ENCODE measurements at regions not wholly inside any gene's neighbourhood (a gene's known extent, or its start where the extent isn't known, plus 50 kb on each side); places are given as distances from the start of the nearest gene placed in this dataset.

GRCh38 chr2:236654496-236654895 lies 84.9 kb downstream of the ACKR3 start:
- no peak for TF ChIP-seq CTCF (IDR thresholded peaks at IDR 0.05; ENCODE audit: low read depth, low read length, missing control alignments)
- DNase-seq (ENCODE audit: extremely low read depth, low read depth): no peak
- no peak overlapping the region for H3K4me3 ChIP-seq (replicated peaks; ENCODE audit: low read depth, low read length)

GRCh38 chr2:236656166-236656565 lies 86.5 kb downstream of the ACKR3 start:
- DNase-seq (ENCODE audit: extremely low read depth, low read depth): no peak
- TF ChIP-seq CTCF (IDR thresholded peaks at IDR 0.05; ENCODE audit: low read depth, low read length, missing control alignments): no peak
- no peak overlapping the region for H3K4me3 ChIP-seq (replicated peaks; ENCODE audit: low read depth, low read length)

- TF ChIP-seq CTCF (IDR thresholded peaks at IDR 0.05; ENCODE audit: low read depth, low read length, missing control alignments): no peak
- no peak for DNase-seq (ENCODE audit: extremely low read depth, low read depth)
- no peak overlapping the region for H3K4me3 ChIP-seq (replicated peaks; ENCODE audit: low read depth, low read length)
Measured at GRCh38 chr2:236656721-236657120, 87.1 kb downstream of the ACKR3 start.

- DNase-seq (ENCODE audit: extremely low read depth, low read depth): no peak
- no peak overlapping the region for H3K4me3 ChIP-seq (replicated peaks; ENCODE audit: low read depth, low read length)
- TF ChIP-seq CTCF (IDR thresholded peaks at IDR 0.05; ENCODE audit: low read depth, low read length, missing control alignments): no peak
Measured at GRCh38 chr2:236657215-236657614, 87.6 kb downstream of the ACKR3 start.

- TF ChIP-seq CTCF (IDR thresholded peaks at IDR 0.05; ENCODE audit: low read depth, low read length, missing control alignments): no peak
- no peak for DNase-seq (ENCODE audit: extremely low read depth, low read depth)
- H3K4me3 ChIP-seq (replicated peaks; ENCODE audit: low read depth, low read length): no peak overlapping the region
Measured at GRCh38 chr2:236657801-236658200, 88.2 kb downstream of the ACKR3 start.

- H3K4me3 ChIP-seq (replicated peaks; ENCODE audit: low read depth, low read length): no peak overlapping the region
- TF ChIP-seq CTCF (IDR thresholded peaks at IDR 0.05; ENCODE audit: low read depth, low read length, missing control alignments): no peak
- DNase-seq (ENCODE audit: extremely low read depth, low read depth): no peak
Measured at GRCh38 chr2:236658974-236659757, 89.5 kb downstream of the ACKR3 start.

- no peak for TF ChIP-seq CTCF (IDR thresholded peaks at IDR 0.05; ENCODE audit: low read depth, low read length, missing control alignments)
- H3K4me3 ChIP-seq (replicated peaks; ENCODE audit: low read depth, low read length): no peak overlapping the region
- DNase-seq (ENCODE audit: extremely low read depth, low read depth): no peak
Measured at GRCh38 chr2:236659758-236660150, 90.1 kb downstream of the ACKR3 start.
